ENCODE measurements at regions not wholly inside any gene's neighbourhood (a gene's known extent, or its start where the extent isn't known, plus 50 kb on each side); places are given as distances from the start of the nearest gene placed in this dataset.

GRCh38 chr10:71029907-71030306 is 141.5 kb upstream of the PCBD1 start:
- Histone ChIP-seq H3K27ac (ENCODE audit: insufficient read depth, low read length) (no peak overlapping the region), H2BK5ac (ENCODE audit: low read depth, low read length, poor library complexity, severe bottlenecking) (no peak overlapping the region), H4K5ac (ENCODE audit: low read depth, low read length) (no peak overlapping the region), H3K4me3 (ENCODE audit: insufficient read depth, low read depth, low read length) (no peak overlapping the region), H3K4me2 (ENCODE audit: low read depth, low read length) (no peak overlapping the region), H3K9me1 (ENCODE audit: insufficient read depth, low read length) (no peaks in the 10 kb centered on the region), H2AK5ac (ENCODE audit: low read depth, low read length) (no peak overlapping the region), H4K20me1 (ENCODE audit: insufficient read depth, low read length) (no peaks in the 10 kb centered on the region), H2BK120ac (ENCODE audit: low read depth, low read length) (no peak overlapping the region), H3K9me3 (ENCODE audit: control insufficient read depth, insufficient read depth, low read length) (no peaks in the 10 kb centered on the region), H4K91ac (ENCODE audit: insufficient read depth, low read depth, low read length) (no peak overlapping the region), H3K9ac (ENCODE audit: low read depth, low read length) (no peak overlapping the region), H2BK20ac (ENCODE audit: low read depth, low read length) (no peak overlapping the region), H2AK9ac (replicated peaks; ENCODE audit: low read depth, low read length, poor library complexity) (no peak overlapping the region), H3K4ac (ENCODE audit: low read depth, low read length) (no peak overlapping the region), H3K36me3 (ENCODE audit: control insufficient read depth, insufficient read depth, low read length) (no peaks in the 10 kb centered on the region), H3K79me1 (ENCODE audit: low read depth in 1 of 2, low read length in 2 of 2) (no peaks in the 10 kb centered on the region), H2AFZ (replicated peaks; ENCODE audit: low read length, poor library complexity) (no peak overlapping the region), H3K27me3 (ENCODE audit: control insufficient read depth, insufficient read depth, low read length) (peaks cover 28% of the 10 kb centered on the region), H2BK15ac (ENCODE audit: low read depth, low read length) (no peak overlapping the region), H3K56ac (ENCODE audit: extremely low read depth, insufficient read depth, low read length) (no peak overlapping the region), H3K14ac (replicated peaks; ENCODE audit: low read depth, low read length) (no peak overlapping the region), H4K8ac (ENCODE audit: low read depth in 2 of 2, low read length in 2 of 2) (no peak overlapping the region), H3K18ac (ENCODE audit: low read depth, low read length) (no peak overlapping the region), H3K4me1 (ENCODE audit: control insufficient read depth, insufficient read depth, low read length) (no peaks in the 10 kb centered on the region), H3K23ac (ENCODE audit: low read depth, low read length) (no peak overlapping the region)
- dilution Hi-C loops (cut with HindIII; ENCODE audit: low sequenced_read_pairs, unreplicated experiment) (no loop called here), intact Hi-C loops (cut with micrococcal nuclease) (no loop called here), in situ Hi-C loops (cut with MboI; ENCODE audit: low sequenced_read_pairs) (no loop called here)
- BruUV-seq (replicated peaks): no TSS peak
- 68% methylated on average over 4 of the region's 10 CpGs; no CpG with 5 or more reads in 1 of the 2 experiments for WGBS, 2 experiments (ENCODE audit: extremely low coverage in 2 of 2, insufficient read length in 1 of 2)
- no peak for TF ChIP-seq MXI1 (IDR thresholded peaks at IDR 0.05; ENCODE audit: borderline replicate concordance, low read depth, low read length)
- TF ChIP-seq SMC3 (IDR thresholded peaks at IDR 0.05; ENCODE audit: low read depth, low read length): no peak
- no peak for TF ChIP-seq NFE2L2 (IDR thresholded peaks at IDR 0.05; ENCODE audit: low read depth, low read length)
- no peak for TF ChIP-seq BHLHE40 (IDR thresholded peaks at IDR 0.05; ENCODE audit: low read depth, low read length)
- TF ChIP-seq CHD1 (IDR thresholded peaks at IDR 0.05; ENCODE audit: low read depth, low read length): no peak
- no peak for TF ChIP-seq MAZ (IDR thresholded peaks at IDR 0.05; ENCODE audit: borderline replicate concordance, low read depth, low read length)
- TF ChIP-seq CTCF (conservative IDR thresholded peaks at IDR 0.05; ENCODE audit: low read depth, low read length): no peak
- TF ChIP-seq POLR2A (IDR thresholded peaks at IDR 0.05; ENCODE audit: low read depth, low read length): no peak
- TF ChIP-seq RFX5 (IDR thresholded peaks at IDR 0.05; ENCODE audit: low read depth, low read length): no peak
- TF ChIP-seq MAFK (IDR thresholded peaks at IDR 0.05; ENCODE audit: low read depth, low read length): no peak
- no peak for TF ChIP-seq RAD21 (IDR thresholded peaks at IDR 0.05; ENCODE audit: low read length)
- no peak for TF ChIP-seq FOS (IDR thresholded peaks at IDR 0.05; ENCODE audit: low read depth, low read length)
- no peak for TF ChIP-seq ELK1 (IDR thresholded peaks at IDR 0.05; ENCODE audit: borderline replicate concordance, low read depth, low read length)
- no peak for TF ChIP-seq RCOR1 (IDR thresholded peaks at IDR 0.05; ENCODE audit: insufficient replicate concordance, low read length)
- TF ChIP-seq USF2 (IDR thresholded peaks at IDR 0.05; ENCODE audit: low read depth, low read length): no peak
- TF ChIP-seq CEBPB (IDR thresholded peaks at IDR 0.05; ENCODE audit: low read depth, low read length): no peak
- DNase-seq: no peak
- ChIA-PET CTCF (no interaction called here), POLR2A (ENCODE audit: unreplicated experiment) (no interaction called here)
- no peak for ATAC-seq (ENCODE audit: low read depth)

Data from IMR-90 (cell line).